ENCODE measurements at regions not wholly inside any gene's neighbourhood (a gene's known extent, or its start where the extent isn't known, plus 50 kb on each side); places are given as distances from the start of the nearest gene placed in this dataset.

- no peak for DNase-seq
Measured at GRCh38 chr3:25265284-25265683, 162.8 kb upstream of the RARB start.

- no peak for DNase-seq
Measured at GRCh38 chr3:25266677-25267076, 161.4 kb upstream of the RARB start.

- no peak for DNase-seq
Measured at GRCh38 chr3:25272090-25272489, 156.0 kb upstream of the RARB start.

GRCh38 chr3:25273582-25274171 lies 154.4 kb upstream of the RARB start:
- DNase-seq = no peak

- DNase-seq = no peak
Measured at GRCh38 chr3:25277503-25277902, 150.6 kb upstream of the RARB start.

- no peak for DNase-seq
Measured at GRCh38 chr3:25281041-25281731, 146.9 kb upstream of the RARB start.

- no peak for DNase-seq
Measured at GRCh38 chr3:25281732-25282126, 146.3 kb upstream of the RARB start.

GRCh38 chr3:25283613-25284012 lies 144.4 kb upstream of the RARB start:
- no peak for DNase-seq

- DNase-seq = no peak
Measured at GRCh38 chr3:25284249-25284648, 143.8 kb upstream of the RARB start.

- no peak for DNase-seq
Measured at GRCh38 chr3:25287291-25287884, 140.7 kb upstream of the RARB start.

GRCh38 chr3:25288413-25288812 lies 139.7 kb upstream of the RARB start:
- DNase-seq = no peak

- DNase-seq = no peak
Measured at GRCh38 chr3:25289156-25289555, 138.9 kb upstream of the RARB start.

- no peak for DNase-seq
Measured at GRCh38 chr3:25289663-25290062, 138.4 kb upstream of the RARB start.

GRCh38 chr3:25291481-25291905 lies 136.6 kb upstream of the RARB start:
- no peak for DNase-seq

GRCh38 chr3:25292036-25292435 lies 136.0 kb upstream of the RARB start:
- DNase-seq = no peak

GRCh38 chr3:25292595-25292994 lies 135.5 kb upstream of the RARB start:
- no peak for DNase-seq

GRCh38 chr3:25293736-25294135 lies 134.3 kb upstream of the RARB start:
- no peak for DNase-seq

GRCh38 chr3:25294169-25294805 lies 133.8 kb upstream of the RARB start:
- no peak for DNase-seq

GRCh38 chr3:25297667-25298585 lies 130.1 kb upstream of the RARB start:
- no peak for DNase-seq

- no peak for DNase-seq
Measured at GRCh38 chr3:25300141-25300540, 127.9 kb upstream of the RARB start.

GRCh38 chr3:25304916-25305315 lies 123.1 kb upstream of the RARB start:
- no peak for DNase-seq

GRCh38 chr3:25306066-25306465 lies 122.0 kb upstream of the RARB start:
- no peak for DNase-seq

GRCh38 chr3:25306705-25307104 lies 121.4 kb upstream of the RARB start:
- no peak for DNase-seq
